ENCODE measurements at regions not wholly inside any gene's neighbourhood (a gene's known extent, or its start where the extent isn't known, plus 50 kb on each side); places are given as distances from the start of the nearest gene placed in this dataset.

DNA sequence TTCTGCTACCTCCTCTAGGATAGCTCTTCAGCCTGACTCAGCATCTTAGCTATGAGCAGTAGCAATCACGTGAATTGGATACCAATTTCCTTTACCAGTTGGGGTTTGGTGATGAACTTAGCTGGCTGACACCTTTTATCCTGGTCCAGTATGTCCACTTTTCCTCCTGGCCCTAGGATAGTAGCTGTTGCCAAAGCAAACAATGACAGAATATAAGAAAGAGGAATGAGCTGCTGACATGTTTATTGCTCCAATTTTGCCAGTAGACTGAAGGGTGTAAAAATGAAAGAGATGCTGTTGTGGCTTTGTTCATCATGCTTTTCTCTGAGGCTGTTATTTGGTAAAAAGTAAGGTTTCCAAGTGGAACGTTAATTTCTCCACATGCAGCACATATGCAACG is 168.3 kb upstream of the JAG1 start:
- no peak for DNase-seq

DNA sequence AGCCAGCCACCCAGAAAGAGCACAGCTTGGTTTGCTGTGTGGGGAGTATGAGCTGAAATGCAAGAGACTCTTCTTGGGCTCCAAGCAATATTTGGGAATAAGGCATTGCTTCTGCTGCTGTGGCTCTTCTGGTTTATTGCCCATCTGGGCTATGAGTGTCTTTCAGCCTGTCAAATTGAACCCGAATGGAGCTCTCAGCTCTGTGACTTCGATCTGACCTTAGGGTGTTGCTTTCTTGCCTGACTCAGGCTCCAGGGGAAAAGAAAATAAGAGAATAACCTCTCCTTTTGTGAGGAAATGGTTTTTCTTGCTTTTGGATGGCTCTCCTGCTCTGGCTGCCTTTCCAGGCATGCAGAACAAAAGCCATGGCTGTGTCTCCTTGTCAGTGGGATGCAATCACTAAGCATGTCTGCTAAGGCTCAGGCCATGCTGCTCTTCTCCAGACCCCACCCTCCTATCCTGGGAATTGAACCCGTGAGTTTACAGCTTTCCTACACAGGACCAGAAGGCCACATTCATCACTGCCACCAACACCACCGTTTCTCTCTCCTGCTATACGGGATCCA is 169.4 kb upstream of the JAG1 start:
- no peak for DNase-seq
- intact Hi-C loops (cut with DNase I; ENCODE audit: low total_unique reads), result no loop called here
- TF ChIP-seq, protein P1, sequence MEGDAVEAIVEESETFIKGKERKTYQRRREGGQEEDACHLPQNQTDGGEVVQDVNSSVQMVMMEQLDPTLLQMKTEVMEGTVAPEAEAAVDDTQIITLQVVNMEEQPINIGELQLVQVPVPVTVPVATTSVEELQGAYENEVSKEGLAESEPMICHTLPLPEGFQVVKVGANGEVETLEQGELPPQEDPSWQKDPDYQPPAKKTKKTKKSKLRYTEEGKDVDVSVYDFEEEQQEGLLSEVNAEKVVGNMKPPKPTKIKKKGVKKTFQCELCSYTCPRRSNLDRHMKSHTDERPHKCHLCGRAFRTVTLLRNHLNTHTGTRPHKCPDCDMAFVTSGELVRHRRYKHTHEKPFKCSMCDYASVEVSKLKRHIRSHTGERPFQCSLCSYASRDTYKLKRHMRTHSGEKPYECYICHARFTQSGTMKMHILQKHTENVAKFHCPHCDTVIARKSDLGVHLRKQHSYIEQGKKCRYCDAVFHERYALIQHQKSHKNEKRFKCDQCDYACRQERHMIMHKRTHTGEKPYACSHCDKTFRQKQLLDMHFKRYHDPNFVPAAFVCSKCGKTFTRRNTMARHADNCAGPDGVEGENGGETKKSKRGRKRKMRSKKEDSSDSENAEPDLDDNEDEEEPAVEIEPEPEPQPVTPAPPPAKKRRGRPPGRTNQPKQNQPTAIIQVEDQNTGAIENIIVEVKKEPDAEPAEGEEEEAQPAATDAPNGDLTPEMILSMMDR (IDR thresholded peaks at IDR 0.05), result no peak

More for the DNA sequence above, 168.3 kb upstream of the JAG1 start:
- TF ChIP-seq, protein P1 (IDR thresholded peaks at IDR 0.05), result no peak
- intact Hi-C loops (cut with DNase I; ENCODE audit: low total_unique reads), result no loop called here
- Histone ChIP-seq H3K4me1 (no peaks in the 10 kb centered on the region), H3K36me3 (no peaks in the 10 kb centered on the region), H3K27me3 (no peaks in the 10 kb centered on the region), H3K27ac (no peak overlapping the region), H3K9me3 (peaks cover 4 to 6% (median 5%) of the 10 kb centered on the region in 3 donors), H3K4me3 (no peak overlapping the region)

DNA sequence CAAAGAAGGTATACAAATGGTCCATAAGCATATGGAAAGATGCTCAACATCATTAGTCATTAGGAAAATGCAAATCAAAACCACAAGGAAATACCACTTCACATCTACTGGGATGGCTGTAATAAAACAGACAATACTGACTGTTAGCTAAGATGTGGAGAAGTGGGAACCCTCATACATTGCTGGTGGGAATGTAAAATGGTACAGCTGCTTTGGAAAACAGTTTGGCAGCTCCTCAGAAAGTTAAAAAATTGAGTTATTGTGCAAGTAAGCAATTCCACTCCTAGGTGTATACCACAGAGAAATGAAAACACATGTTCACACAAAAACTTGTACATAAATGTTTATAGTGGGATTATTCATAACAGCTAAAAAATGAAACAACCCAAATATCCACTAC is 173.0 kb upstream of the JAG1 start:
- intact Hi-C loops (cut with DNase I; ENCODE audit: low total_unique reads), result no loop called here
- H3K4me3 ChIP-seq, result no peak overlapping the region

More for the DNA sequence above, 169.4 kb upstream of the JAG1 start:
- H3K9me3 ChIP-seq, result peaks cover 4 to 6% (median 5%) of the 10 kb centered on the region in 3 donors
- H3K4me1 ChIP-seq, result no peaks in the 10 kb centered on the region
- no peaks in the 10 kb centered on the region for H3K27me3 ChIP-seq
- H3K36me3 ChIP-seq, result no peaks in the 10 kb centered on the region
- no peak overlapping the region for H3K4me3 ChIP-seq
- H3K27ac ChIP-seq, result no peak overlapping the region

DNA sequence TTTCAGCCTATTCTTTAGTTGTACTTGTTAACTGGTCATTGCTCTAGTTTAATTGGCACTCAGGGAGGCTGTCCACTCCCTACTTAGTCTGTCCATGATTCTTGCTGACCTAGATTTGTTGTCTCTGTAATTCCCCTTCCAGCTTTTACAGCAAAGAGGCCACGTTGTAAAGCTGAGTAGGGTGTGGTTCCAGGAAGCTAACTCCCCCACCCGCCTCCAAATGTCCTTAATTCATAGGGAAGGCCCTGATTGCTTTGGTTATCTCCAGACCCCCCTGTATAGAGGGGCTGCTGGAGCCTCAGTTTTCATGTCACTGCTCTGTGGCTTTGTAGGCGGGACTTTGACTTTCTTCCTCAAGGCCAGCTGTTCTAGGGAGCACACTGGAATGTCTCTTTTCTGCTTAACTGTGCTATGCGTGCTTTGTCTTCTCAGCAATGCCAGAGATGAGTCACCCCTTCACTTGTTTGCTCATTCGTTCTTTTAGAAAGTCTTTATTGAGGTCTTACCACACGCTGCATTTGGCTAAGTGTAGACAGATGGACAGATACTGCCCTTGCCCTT is 175.1 kb upstream of the JAG1 start:
- no peak for DNase-seq
- H3K4me1 ChIP-seq, result peaks cover 0 to 6% (median 0%) of the 10 kb centered on the region in 4 donors
- H3K4me3 ChIP-seq, result no peak overlapping the region
- H3K27me3 ChIP-seq, result no peaks in the 10 kb centered on the region
- no peaks in the 10 kb centered on the region for H3K36me3 ChIP-seq
- intact Hi-C loops (cut with DNase I; ENCODE audit: low total_unique reads), result no loop called here
- no peak overlapping the region for H3K27ac ChIP-seq
- TF ChIP-seq, protein P1 (IDR thresholded peaks at IDR 0.05), result no peak
- no peaks in the 10 kb centered on the region for H3K9me3 ChIP-seq

More for the DNA sequence above, 173.0 kb upstream of the JAG1 start:
- no peak for DNase-seq
- peaks cover 0 to 4% (median 3%) of the 10 kb centered on the region in 3 donors for H3K9me3 ChIP-seq
- no peak overlapping the region for H3K27ac ChIP-seq
- H3K27me3 ChIP-seq, result no peaks in the 10 kb centered on the region
- peaks cover 0 to 6% (median 0%) of the 10 kb centered on the region in 4 donors for H3K4me1 ChIP-seq
- no peaks in the 10 kb centered on the region for H3K36me3 ChIP-seq
- TF ChIP-seq, protein P1 (IDR thresholded peaks at IDR 0.05), result no peak

DNA sequence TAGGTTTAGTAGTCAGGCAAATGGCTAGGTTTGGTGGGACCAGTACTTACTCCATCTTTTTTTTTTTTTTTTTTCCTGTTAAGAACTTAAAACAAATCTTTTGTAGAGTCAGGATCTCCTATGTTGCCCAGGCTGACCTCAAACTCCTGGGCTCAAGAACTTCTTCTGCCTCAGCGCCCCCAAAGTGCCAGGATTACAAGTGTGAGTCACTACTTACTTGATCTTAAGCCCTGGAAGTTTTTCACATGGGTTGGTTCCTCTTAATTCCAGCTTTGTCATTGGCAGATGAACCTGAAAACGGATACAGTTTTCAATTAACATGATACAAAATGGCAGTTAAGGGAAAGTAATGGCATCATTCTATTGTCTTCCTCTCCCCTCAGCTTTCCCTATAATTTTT is 179.4 kb upstream of the JAG1 start:
- intact Hi-C loops (cut with DNase I; ENCODE audit: low total_unique reads), result no loop called here
- TF ChIP-seq, protein P1 (IDR thresholded peaks at IDR 0.05), result no peak
- H3K9me3 ChIP-seq, result no peaks in the 10 kb centered on the region

More for the DNA sequence above, 179.4 kb upstream of the JAG1 start:
- no peak overlapping the region for H3K4me3 ChIP-seq
- H3K27ac ChIP-seq, result no peak overlapping the region
- H3K4me1 ChIP-seq, result peaks cover 0 to 29% (median 7%) of the 10 kb centered on the region in 4 donors
- no peaks in the 10 kb centered on the region for H3K27me3 ChIP-seq
- no peaks in the 10 kb centered on the region for H3K36me3 ChIP-seq
- DNase-seq, result no peak

Measured in tibial artery (tissue), 4 donors.